OCI-LY7 (cell line): ENCODE measurements at regions not wholly inside any gene's neighbourhood (a gene's known extent, or its start where the extent isn't known, plus 50 kb on each side); places are given as distances from the start of the nearest gene placed in this dataset.

Experiments used
- EZH2phosphoT487 ChIP-seq: fragments of 200-600 bp; sonication (generic); IDR thresholded peaks from 2 replicates; pipeline ENCODE4 v1.6.1; 2018; ENCODE audit warnings: low read depth, borderline replicate concordance, mild to moderate bottlenecking, mixed run types, antibody characterized with exemption, low read length, moderate library complexity, mixed read lengths
- TF ChIP-seq, protein P1 (sequence below): fragments of 200-600 bp; sonication (generic); conservative IDR thresholded peaks from 2 replicates; pipeline ENCODE4 v1.5.1; 2014; ENCODE audit warnings: mild to moderate bottlenecking, antibody characterized with exemption, low read length, moderate library complexity, mixed read lengths

DNA sequence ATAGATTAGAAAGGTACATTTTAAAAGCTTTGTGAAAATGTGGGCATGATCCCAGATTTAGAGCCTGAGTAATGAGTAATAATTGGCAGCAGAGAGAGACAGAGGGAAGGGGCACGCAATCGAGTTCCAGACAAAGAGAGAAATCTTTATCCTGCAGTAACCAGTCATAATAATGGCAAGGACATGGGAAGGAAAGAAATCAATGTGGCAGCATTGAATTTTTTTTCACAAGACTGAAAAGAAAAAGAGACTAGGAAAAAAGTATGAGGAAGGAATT is 790.8 kb upstream of the SOX9 start:
- TF ChIP-seq, protein P1, sequence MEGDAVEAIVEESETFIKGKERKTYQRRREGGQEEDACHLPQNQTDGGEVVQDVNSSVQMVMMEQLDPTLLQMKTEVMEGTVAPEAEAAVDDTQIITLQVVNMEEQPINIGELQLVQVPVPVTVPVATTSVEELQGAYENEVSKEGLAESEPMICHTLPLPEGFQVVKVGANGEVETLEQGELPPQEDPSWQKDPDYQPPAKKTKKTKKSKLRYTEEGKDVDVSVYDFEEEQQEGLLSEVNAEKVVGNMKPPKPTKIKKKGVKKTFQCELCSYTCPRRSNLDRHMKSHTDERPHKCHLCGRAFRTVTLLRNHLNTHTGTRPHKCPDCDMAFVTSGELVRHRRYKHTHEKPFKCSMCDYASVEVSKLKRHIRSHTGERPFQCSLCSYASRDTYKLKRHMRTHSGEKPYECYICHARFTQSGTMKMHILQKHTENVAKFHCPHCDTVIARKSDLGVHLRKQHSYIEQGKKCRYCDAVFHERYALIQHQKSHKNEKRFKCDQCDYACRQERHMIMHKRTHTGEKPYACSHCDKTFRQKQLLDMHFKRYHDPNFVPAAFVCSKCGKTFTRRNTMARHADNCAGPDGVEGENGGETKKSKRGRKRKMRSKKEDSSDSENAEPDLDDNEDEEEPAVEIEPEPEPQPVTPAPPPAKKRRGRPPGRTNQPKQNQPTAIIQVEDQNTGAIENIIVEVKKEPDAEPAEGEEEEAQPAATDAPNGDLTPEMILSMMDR: no peak
- no peak for TF ChIP-seq EZH2phosphoT487
